ENCODE measurements at regions not wholly inside any gene's neighbourhood (a gene's known extent, or its start where the extent isn't known, plus 50 kb on each side); places are given as distances from the start of the nearest gene placed in this dataset.
"Not testable (repeated sequence)": the region's sequence is repeated elsewhere in the genome, so short reads cannot be mapped to it uniquely, and the experiment has no call there.

DNA sequence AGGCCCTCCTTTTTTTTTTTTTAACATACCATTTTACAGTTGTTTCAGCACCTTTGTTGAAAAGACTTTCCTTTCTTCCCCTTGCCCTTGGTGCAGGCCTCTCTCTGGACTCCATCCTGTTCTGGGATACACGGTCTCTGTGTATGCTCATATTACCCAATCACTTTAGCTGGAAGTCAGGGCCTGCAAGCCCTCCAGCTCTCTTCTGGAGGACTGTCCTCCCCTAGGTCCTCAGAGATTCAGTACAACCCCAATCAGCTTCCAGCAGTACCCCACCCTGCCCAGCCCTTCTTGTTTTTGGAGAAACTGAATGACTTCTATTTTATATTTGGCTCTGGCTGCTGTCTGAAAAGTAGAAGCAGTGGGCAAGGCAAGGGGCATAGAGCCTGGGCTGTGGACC is 270.8 kb downstream of the KLF13 start:
- DNase-seq (ENCODE audit: low spot score): no peak

DNA sequence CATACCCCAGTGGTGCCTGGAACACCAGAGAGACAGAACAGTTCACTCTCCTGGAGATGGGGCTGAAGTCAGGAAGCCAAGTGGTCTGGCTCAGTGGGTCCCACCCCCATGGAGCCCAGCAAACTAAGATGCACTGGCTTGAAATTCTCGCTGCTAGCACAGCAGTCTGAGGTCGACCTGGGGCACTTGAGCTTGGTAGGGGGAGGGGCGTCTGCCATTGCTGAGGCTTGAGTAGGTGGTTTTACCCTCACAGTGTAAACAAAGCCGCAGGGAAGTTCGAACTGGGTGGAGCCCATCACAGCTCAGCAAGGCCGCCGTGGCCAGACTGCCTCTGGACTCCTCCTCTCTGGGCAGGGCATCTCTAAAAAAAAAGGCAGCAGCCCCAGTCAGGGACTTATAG is 272.0 kb downstream of the KLF13 start:
- DNase-seq (ENCODE audit: low spot score): no peak

DNA sequence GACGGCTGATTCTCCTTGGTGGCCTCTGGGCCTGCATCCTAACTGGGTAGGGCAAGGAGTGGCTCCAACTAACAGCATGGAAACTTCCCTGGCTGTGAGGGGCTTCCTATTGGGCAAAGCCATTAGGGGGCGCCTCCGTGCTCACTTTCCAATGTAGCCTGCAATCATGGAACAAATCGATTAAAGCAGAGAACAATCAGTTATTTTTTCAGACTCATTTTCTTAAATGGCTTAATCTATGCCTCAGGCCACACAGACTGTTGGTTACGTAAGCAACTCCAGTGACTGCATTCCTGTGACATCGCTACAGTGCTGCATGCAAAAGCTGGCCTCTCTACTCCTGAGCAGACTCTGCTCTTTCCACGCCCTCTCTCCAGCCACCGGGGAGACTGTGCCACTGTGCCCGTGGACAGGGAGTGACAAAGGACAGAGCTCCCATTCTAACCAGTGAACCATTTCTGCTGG is 278.9 kb downstream of the KLF13 start:
- DNase-seq (ENCODE audit: low spot score): no peak

DNA sequence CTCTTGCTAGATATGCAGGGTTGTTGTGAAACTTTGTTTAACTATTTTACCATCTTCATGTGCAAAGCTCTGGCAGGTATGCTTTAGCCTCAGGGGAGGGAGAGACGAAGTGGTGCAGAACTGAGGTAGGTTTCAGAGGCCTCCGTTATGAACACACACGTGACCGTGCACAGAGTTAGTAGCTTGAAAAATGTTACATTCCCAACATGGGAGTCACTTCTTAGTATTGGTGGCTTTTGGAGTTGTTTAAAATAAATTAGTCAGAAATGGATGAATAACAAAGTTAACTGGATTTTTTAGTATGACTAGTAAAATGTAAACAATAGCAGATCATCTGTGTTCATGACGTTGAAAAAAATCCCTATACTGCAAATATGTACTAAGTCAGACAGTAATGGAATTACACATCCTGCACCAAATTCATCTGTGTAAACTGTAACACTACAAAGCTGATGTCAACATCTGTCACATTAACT is 279.6 kb downstream of the KLF13 start:
- no peak for DNase-seq (ENCODE audit: low spot score)

DNA sequence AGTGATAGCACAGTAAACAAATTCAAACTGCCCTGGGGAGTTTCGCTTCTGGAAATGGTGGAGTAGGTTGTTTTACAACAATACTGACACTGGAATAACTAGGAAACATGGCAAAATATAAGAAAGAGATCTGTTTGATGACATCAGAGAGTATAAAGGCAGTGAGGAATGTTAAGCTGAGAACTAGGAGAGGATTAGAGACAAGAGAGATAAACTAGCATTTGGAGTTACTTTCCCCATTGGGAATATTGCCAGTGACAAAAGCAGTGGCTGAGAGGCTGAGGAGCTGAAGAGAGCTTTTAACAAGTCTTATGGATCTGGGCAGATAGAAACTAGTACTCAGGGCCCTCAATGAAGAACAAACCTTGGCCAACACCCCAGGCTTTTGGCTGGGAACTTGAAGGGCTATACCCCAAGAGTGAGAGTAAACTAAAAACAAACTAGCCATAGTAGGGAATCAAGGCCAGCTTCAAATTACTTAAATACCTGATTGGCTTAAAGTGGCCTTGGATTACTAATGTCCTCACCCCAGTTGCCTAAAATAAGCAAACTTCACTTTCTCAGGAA is 280.4 kb downstream of the KLF13 start:
- DNase-seq (ENCODE audit: low spot score): no peak

DNA sequence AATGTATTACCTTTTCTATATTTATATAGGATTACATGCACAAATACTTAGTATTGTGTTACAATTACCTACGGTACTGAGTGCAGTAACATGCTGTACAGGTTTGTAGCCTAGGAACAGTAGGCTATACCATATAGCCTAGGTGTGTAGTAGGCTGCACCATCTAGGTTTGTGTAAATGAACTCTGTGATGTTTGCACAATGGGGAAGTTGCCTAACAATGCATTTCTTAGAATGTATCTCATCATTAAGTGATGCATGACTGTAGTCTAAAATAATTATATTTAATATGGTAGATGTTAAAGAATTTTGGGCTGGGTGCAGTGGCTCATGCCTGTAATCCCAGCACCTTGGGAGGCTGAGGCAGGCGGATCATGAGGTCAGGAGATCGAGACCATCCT is 281.0 kb downstream of the KLF13 start:
- DNase-seq (ENCODE audit: low spot score): no peak

DNA sequence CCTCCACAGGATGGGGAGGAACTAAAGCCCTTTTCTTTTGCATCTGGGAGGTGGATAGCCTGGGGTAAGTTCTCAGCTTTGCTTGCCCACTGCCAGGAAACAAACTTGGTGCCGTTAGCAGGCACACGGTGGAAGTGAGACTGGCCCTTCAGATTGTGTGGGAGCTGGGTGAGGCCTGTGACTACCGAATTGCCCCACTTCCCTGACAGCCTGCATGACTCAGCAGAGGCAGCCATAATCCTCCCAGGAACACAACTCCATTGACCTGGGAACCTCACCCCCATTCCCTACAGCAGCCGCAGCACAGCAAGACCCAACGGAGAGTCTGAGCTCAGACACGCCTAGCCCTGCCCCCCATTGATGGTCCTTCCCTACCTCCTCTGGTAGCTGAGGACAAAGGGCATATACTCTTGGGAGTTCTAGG is 282.6 kb downstream of the KLF13 start:
- no peak for DNase-seq (ENCODE audit: low spot score)

DNA sequence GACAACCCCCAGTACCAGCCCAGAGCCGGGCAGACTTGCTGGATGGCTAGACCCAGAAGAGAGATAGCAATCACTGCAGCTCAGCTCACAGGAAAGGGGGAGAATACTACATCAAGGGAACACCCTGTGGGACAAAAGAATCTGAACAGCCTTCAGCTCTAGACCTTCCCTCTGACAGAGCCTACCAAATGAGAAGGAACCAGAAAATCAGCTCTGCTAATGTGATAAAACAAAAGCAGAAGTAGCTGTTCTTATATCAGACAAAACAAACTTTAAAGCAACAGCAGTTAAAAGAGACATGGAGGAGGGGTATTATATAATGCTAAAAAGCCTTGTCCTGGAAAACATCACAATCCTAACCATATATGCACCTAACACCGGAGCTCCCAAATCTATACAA is 283.3 kb downstream of the KLF13 start:
- no peak for DNase-seq (ENCODE audit: low spot score)

DNA sequence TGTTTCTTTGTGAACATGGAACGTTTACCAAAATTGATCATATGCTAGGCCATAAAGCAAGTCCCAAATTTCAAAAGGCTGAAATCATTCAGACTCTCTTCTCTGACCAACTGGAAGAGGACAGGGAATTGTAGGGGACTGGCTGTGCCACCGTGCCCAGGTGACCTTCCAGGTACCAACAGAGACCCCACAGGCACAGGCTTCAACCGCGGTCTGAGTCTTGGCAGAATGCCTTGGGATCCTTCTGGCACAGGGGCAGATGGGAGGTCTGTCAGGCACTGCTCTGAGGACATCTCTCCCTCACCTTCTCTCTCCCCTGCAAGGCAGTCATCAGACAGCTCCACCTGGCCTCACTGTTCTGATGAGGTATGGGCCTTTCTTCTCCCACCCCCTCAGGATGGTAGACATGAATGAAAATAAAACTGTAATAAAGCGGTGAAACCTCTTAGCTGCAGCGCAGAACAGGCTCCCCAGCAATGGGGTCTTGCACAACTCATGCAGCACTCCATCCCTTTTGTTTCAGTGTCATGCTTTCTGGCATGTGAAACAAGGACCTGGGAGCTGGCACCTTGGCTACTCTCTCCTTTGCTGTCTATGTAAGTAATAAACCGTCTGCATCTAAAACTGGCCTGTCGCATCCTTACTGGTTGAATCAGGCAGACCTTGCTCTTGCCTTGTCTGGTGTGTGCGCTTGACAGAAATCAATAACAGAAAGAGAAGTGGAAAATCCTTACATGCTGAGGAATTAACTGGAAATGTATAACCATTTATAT is 289.2 kb downstream of the KLF13 start:
- no peak for DNase-seq (ENCODE audit: low spot score)

DNA sequence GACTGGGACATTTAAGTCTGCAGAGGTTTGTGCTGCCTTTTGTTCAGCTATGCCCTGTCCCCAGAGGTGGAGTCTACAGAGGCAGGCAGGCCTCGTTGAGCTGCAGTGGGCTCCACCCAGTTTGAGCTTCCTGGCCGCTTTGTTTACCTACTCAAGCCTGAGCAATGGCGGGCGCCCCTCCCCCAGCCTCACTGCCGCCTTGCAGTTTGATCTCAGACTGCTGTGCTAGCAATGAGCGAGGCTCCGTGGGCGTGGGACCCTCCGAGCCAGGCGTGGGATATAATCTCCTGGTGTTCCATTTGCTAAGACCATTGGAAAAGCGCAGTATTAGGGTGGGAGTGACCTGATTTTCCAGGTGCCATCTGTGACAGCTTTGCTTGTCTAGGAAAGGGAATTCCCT is 296.7 kb downstream of the KLF13 start:
- DNase-seq (ENCODE audit: low spot score): not testable (repeated sequence)

DNA sequence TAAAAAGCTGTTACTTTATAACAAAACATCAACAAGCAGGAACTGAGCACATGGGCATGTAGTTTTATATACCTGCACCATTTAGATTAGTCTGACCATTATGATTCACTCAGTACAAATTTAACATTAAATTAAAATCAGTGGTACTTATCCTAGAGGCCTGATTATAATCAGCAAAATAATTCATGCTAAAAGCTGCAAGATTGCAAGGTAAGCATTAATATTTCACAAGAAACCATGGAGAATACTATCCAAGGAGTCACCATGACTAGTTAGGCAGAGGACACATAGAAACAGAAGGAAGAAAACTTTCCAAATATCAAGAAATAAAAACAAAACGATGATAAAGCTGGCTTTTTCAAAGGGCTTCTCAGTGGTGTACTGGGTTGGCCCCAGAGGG is 297.5 kb downstream of the KLF13 start:
- DNase-seq (ENCODE audit: low spot score): not testable (repeated sequence)

DNA sequence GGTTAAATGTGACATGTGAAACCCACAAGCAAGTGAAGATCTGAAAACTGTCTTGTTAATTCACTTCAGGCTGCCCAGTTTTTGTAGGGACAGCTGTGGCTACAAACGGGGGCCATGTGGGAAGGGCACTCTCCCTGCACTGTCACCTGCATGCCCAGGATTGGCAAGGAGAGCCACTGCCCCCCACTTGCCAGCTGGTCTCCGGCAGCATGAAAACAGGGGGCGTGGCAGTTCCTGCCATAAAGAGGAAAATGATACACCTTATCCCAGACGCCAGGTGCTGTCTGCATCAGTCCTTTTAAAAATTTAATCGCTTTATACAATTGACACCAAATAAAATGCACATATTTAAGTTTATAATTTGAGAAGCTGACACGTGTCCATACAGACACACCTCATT is 309.1 kb downstream of the KLF13 start:
- not testable (repeated sequence) for DNase-seq (ENCODE audit: low spot score)

DNA sequence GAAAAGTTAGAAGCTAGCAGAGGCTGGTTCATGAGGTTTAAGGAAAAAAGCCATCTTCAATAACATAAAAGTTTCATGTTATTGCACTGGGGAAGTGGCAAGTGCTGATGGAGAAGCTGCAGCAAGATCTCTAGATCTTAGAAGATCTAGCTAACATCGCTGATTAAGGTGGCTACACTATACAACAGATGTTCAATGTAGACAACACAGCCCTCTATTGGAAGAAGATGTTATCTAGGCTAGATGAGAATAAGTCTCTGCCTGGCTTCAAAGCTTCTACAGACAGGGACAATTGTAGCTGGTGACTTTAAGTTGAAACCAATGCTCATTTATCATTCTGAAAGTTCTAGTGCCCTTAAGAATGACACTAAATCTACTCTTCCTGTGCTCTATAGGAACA is 310.3 kb downstream of the KLF13 start:
- DNase-seq (ENCODE audit: low spot score): not testable (repeated sequence)

DNA sequence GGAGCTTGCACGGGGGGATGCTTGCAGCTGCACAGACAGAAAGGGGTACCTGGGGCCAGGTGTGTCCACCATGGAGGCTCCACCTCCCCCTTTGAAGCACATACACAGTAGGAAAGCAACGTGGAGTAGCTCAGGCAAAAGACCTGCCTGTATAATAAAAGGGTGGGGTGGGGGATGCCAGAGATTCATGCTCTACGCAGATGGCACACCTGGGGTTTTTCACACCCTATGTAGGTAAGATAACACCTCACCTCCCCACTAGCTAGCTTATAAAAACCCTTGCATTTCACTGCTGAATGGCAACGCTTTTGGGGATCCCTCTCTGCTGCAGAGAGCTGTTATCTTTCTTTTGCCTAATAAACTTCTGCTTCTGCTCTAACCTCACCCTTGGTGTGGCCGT is 317.3 kb downstream of the KLF13 start:
- not testable (repeated sequence) for DNase-seq (ENCODE audit: low spot score)

DNA sequence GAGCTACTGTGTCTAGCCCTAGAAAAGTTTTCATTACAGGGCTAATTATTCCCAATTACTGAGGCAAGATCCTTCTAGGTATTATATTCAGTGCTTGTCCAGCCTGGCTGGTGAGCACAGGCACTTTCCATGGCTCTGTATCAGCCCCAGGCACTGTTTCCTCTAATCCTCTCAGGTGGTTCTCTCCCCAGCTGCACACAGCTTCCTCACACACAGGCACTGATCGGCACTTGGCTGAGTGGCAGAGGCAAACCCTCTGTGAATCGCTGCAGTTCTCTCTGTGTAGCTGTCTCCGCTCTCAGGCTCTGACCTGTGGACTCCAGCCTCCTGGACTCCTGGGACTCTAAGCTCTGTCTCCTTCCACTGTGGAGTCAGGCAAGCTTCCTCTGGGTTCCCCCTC is 318.1 kb downstream of the KLF13 start:
- not testable (repeated sequence) for DNase-seq (ENCODE audit: low spot score)

DNA sequence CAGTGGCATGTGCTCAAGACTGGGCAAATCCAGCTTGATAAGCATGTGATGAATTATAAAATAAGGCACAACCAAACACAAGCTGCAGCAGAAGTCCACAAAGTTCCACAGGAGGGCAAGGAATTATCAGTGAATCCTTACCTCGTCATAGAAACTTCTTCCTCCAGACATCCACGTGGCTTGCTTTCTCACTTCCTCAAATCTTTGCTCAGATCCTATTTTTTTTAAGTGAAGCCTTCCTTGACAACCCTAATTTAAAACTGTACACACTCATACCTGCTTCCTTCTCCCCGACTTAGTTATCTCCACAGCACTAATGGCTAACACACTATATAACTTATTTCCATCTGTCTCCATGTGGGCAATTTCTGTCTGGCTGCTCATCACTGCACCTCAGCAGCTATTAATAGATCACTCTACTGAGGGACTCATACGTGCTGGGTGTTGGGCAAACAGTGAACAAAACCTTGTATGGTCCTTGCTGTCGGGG is 320.7 kb downstream of the KLF13 start:
- DNase-seq (ENCODE audit: low spot score): not testable (repeated sequence)

DNA sequence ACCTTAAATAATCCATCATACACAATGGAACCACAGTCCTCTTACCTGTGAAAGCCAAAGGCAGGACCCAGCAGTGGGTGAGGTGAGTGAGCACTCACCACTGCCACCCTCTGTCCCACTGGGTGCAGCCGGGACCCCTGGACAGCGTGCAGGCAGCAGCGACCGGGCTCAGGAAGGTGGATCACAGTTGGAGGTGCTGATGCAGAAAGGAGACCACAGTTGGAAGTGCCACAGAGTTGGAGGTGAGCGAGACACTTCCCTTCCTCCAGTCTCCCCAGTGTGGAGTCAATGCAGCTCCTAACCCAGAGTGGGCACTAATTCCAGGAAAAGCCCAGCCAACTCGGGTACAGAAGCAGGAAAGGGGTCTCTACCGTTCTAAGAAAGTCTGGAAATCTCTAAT is 323.0 kb downstream of the KLF13 start:
- DNase-seq (ENCODE audit: low spot score): not testable (repeated sequence)

DNA sequence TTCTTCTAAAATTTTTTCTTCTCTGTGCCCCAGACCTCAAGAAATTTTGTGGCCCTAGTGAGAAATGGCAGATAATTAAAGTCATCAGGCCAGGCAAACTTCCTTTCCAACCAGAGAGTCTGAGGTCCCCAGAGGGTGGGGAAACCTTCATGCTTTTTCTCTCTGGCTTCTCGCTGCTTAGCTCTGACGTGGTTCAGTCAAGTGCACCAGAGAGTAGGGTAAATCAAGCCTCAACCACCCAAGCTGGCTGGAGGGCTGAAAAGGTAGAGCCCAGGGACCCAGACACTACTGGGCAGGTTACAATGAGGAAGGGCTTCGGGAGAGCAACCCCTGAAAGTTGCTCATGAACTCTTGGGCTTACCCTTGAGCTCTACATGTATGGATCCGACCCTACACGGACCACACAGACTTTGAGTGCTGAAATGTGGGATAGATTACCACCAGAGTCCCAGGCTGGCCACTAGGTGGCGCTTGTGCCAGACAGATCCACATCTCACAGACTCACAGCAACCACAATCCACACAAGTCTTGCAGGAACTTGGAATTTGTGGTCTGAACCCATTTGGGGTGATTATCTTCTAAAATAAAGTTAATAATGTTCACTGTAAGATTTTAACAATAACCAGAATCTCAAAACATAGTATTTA is 323.5 kb downstream of the KLF13 start:
- not testable (repeated sequence) for DNase-seq (ENCODE audit: low spot score)

DNA sequence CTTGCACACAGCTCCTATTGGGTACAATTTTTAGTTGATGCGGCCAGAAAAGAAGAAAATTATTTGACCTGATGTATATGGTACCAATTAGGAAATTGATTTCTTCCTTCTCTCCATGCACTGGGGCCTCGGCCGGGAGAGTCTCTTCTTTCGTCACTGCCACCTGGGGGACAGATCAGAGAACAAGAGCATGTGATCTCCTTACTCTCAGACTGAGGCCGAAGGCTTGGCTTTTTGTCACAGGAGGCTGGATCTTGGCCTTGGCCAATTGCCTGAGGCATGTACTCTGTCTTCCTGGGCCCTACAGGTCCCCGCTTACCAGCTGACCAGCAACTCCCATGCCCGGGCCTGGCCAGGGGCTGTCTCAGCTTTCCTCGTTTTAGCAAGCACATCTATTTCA is 330.3 kb downstream of the KLF13 start:
- not testable (repeated sequence) for DNase-seq (ENCODE audit: low spot score)

DNA sequence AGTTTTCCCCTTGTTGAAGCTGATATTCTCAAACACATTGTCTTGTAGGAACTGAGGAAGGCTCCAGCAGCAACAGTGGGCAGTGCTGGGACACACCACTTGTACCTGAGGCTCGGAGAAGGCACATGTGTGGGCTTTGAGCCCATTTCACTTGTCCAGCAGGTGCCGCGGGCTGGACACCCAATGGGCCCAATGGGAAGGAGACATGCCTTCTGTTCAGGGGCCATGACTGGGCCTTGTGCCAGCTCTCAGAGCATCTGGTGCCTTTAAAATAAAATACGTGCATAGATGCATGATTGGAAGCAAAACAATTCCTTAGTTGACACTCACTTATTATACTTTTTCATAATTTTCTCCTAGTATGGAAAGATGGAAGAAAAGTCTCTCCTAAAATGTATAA is 334.2 kb downstream of the KLF13 start:
- DNase-seq (ENCODE audit: low spot score): no peak

DNA sequence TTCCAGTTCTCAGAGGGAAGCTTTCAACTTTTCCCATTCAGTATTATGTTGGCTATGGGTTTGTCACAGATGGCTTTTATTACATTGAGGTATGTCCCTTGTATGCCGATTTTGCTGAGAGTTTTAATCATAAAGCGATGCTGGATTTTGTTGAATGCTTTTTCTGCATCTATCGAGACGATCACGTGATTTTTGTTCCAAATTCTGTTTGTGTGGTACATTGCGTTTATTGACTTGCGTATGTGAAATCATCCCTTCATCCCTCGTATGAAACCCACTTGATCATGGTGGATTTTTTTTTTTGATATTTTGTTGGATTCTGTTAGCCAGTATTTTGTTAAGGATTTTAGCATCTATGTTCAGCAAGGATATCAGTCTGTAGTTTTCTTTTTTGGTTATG is 339.1 kb downstream of the KLF13 start:
- not testable (repeated sequence) for DNase-seq (ENCODE audit: low spot score)

DNA sequence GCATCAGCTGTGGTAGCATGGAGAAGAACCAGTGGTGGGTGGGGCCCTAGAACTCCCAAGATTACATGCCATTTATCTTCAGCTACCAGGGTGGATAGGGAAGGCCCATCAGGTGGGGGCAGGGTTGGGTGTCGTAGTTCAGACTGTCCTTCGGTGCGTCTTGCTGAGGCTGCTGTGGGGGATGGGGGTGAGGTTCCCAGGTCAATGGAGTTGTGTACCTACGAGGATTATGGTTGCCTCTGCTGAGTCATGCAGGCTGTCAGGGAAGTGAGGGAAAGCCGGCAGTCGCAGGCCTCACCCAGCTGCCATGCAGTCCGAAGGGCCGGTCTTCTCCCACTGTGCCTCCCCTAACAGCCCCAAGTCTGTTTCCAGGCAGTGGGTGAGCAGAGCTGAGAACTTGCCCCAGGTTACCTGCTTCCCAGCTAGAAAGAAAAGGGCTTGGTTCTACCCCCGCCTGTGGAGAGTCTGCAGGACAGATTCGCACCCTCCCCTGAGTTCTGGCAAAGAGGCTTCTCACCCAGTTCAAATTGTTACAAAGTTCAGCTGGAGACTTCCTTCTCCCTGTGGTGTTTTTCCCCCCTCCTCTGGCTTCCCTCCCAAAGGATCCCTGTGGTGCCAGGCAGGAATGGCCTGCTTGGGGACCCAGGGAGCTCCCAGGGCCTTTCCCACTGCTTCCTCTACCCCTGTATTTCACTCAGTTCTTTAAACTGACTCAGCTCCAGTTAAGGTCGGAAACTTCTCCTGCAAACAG is 342.7 kb downstream of the KLF13 start:
- not testable (repeated sequence) for DNase-seq (ENCODE audit: low spot score)

Data from hematopoietic multipotent progenitor cell treated with erythropoietin and hydrocortisone succinate and interleukin-3 and kit ligand, for 15 days (in vitro differentiated cells).